AG10803 (cell line): ENCODE measurements at regions not wholly inside any gene's neighbourhood (a gene's known extent, or its start where the extent isn't known, plus 50 kb on each side); places are given as distances from the start of the nearest gene placed in this dataset.

Experiments used
- DNase-seq: peaks from one replicate; pipeline ENCODE4 v3.0.0; 2010; ENCODE audit warnings: low read depth
- H3K4me3 ChIP-seq: 2 replicates; pipeline ENCODE4 v1.5.1; 2011; ENCODE audit warnings: mild to moderate bottlenecking, low read length, control low read depth
- CTCF ChIP-seq: conservative IDR thresholded peaks from 2 replicates; pipeline ENCODE4 v1.5.1; 2011; ENCODE audit warnings: mild to moderate bottlenecking, low read length, control low read depth, inconsistent platforms

DNA sequence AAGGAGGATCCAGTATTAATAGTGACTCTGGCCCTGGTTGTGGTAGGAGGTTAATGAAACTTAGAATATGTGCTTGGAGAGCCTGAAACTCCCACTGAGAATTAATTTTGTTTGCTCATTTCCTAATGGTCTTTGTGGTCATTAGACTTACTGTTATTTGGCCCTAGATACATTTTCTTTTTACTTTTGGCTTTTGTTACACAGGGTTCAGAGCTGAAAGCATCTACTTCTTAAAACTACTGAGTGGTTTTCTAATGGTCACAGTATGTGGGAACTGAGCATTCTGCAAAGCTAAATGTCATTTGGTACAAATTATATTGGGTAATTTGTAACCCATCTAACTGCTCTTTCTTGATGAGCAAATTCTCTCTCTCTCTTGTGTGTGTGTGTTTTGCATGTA, 433.4 kb upstream of the IL12A start:
- no peak for DNase-seq
- TF ChIP-seq CTCF: no peak
- no peak overlapping the region for H3K4me3 ChIP-seq

GRCh38 chr3:159559771-159560170, 428.9 kb upstream of the IL12A start:
- no peak for TF ChIP-seq CTCF
- no peak for DNase-seq
- H3K4me3 ChIP-seq: no peak overlapping the region

GRCh38 chr3:159560214-159560979, 428.2 kb upstream of the IL12A start:
- no peak for DNase-seq
- H3K4me3 ChIP-seq: no peak overlapping the region
- no peak for TF ChIP-seq CTCF

DNA sequence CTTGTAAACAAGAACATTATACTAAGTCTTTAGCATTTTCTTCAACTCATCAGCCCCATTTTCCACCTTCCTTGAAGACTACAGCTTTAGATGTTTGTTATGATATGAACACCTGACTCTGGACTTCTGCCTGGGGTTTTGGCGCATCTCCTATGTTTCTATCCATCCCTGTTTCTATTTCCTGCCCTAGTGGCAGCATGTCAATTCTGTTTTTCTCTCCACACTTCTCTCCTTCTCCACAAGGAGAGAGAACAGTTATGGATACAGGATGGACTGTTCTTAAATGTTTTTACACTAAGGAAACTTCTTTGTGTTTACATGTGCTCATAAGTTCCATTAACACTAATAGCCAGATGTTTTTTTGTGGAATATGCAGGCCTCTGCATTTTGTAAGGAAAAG, 423.3 kb upstream of the IL12A start:
- no peak for TF ChIP-seq CTCF
- DNase-seq: no peak
- no peak overlapping the region for H3K4me3 ChIP-seq

GRCh38 chr3:159583662-159584061, 405.0 kb upstream of the IL12A start:
- TF ChIP-seq CTCF: no peak
- DNase-seq: peak; percentile 78
- no peak overlapping the region for H3K4me3 ChIP-seq

- DNase-seq: no peak
- H3K4me3 ChIP-seq: no peak overlapping the region
- no peak for TF ChIP-seq CTCF
These were observed 404.2 kb upstream of the IL12A start for GRCh38 chr3:159584421-159584820.

GRCh38 chr3:159586571-159587202, 401.9 kb upstream of the IL12A start:
- DNase-seq: peak; percentile 39

More at GRCh38 chr3:159586571-159587202, 401.9 kb upstream of the IL12A start:
- TF ChIP-seq CTCF: peak; percentile 61
- no peak overlapping the region for H3K4me3 ChIP-seq
